Ureter (tissue), 1 donor: ENCODE measurements at regions not wholly inside any gene's neighbourhood (a gene's known extent, or its start where the extent isn't known, plus 50 kb on each side); places are given as distances from the start of the nearest gene placed in this dataset.
"Not testable (repeated sequence)": the region's sequence is repeated elsewhere in the genome, so short reads cannot be mapped to it uniquely, and the experiment has no call there.

Experiments
- DNase-seq: peaks from one replicate; pipeline ENCODE4 v3.0.0-alpha.2; 2020; ENCODE audit warnings: low spot score
- donor health status: DM: yes; HTN: yes; CAD: no.

DNA sequence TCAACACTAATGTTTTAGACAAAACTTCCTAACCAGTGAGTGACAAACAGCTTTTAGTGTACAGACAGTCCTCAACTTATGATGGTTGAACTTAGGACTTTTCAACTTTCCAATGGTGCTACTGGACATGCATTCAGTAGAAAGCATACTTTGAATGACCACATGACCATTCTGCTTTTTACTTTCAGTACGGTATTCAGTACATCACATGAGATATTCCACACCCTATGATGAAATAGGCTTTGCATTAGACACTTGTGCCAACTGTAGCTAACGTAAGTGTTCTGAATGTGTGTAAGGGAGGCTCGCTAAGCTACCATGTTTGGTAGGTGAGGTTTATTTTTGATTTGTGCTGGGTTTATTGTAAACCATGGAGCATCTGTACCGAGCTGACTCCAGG, 113.7 kb downstream of the WNT7A start:
- DNase-seq = no peak

DNA sequence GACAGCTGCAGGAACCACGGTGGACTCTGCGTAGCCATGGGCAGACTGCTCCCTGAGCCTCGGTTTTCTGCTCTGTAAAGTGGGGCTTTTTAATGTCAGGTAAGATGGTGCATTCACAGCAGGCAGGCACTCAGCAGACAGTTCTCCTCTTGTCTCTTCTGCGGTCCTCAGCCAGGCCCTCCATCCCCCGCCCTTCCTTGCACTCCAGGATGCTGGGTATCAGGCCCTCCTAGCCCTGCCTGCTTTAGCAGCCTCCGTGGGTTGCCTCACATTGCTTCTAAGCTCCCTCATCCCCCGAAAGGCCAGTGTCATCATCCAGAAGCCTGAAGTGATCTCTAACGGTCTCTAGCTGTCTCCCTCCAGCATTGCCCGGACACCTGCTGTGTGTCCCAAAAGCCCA, 115.7 kb downstream of the WNT7A start:
- DNase-seq = peak; percentile 24

- no peak for DNase-seq
Observed at GRCh38 chr3:13762906-13763305, 117.0 kb downstream of the WNT7A start.

DNA sequence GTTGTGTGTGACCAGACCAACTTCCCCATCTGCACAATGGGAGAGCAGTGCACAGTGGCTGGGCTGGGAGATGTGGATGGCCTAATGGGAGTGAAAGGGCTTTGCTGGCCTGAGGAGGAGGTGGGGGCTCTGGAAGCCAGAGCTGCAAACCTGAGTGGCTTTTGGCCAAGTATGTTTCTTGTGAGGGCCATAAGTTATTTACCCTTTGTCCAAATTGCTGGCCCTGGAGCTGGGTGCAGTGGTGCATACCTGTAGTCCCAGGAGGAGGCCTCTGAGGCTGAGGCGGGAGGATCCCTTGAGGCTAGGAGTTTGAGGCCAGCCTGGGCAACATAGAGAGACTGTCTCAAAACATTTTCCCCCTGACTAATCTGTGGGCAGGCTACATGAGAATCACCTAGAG, 129.1 kb downstream of the WNT7A start:
- no peak for DNase-seq

DNA sequence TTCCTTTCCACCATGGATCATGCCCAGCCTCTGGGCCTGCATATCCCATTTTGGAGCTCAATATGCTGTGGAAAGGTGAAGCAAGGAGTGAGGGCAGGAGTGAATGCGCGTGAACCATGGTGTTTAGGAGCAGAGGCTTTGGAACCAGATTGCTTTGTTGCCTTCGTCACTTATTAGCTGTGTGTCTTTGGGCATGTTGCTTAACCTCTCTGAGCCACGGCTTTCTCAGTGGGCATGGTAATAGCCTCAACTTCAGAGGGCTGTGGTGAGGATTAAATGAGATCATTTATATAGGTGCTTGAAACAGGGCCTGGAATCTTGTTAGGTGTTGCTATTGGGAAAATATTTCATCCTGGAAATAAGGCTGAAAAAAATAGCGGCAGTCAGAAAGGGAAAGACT, 129.7 kb downstream of the WNT7A start:
- DNase-seq = no peak

DNA sequence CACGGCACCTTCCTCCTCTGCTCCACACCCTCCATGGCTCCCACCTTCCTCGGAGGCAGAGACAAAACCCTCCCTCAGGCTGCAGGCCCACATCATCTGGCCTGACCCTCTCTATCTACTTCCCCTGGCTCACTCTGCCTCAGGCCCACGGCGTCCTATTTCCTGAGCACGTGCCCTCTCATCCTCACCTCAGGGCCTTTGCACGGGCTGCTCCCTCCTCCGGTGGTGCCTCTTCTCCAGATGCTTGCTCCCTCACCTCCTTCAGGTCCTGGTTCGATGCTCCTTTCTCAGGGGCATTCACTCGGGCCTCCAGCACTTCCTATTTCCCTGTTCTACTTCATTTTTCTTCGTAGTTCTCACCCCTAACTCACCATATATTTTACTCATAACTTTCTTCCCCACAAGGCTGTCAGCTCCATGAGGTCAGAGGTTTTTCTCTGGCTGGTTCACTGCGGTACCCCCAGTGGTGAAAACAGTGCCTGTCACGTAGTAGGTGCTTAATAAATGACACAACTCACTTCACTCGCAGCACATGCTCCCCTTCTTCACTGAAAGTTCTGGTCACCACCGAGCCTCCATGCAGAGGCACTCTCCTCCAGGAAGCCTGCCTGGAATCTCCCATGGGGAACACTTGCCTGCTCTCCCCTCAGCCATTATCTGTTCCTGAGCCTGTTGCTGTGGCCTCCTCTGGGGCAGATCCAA, 130.7 kb downstream of the WNT7A start:
- DNase-seq = no peak

- no peak for DNase-seq
Observed at GRCh38 chr3:13748276-13748879, 131.5 kb downstream of the WNT7A start.

- no peak for DNase-seq
Observed at GRCh38 chr3:13747627-13748026, 132.2 kb downstream of the WNT7A start.

DNA sequence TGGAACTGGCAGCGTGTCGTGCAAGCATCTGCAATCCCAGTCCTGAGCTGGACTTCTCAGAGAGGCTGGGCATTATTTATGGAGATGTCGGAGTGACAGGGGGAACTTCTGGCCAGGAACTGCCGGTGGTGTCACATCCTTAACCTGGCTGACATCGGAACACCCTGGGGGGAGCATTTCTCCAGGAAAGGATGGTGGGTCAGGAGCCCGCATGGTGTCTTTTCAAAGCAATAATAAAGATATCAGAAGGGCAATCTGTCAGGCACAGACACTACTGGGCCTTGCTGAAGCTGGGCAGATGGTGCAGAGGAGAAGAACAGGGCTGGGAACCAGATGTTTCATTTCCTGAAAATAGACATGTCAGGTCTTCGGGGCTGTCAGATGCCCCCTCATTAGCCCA, 133.5 kb downstream of the WNT7A start:
- no peak for DNase-seq

DNA sequence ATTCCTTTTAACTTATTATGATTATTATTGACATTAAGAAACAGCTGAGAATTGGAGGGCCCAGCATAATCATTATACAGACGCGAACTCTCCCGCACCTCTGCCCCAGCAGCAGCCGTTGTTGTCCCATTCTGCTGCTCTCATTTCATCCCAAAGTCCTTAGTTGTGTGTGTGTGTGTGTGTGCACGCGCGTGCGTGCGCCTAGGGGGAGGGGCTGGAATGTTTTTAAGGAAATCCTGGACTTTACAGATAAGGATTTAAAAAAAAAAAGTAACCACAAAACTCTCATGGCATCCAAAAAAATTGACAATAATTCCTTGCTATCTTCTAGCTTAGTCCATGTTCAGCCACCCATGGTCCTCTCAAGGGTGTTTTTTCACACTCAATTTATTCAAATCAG, 134.2 kb downstream of the WNT7A start:
- DNase-seq = no peak

- DNase-seq = no peak
Observed at GRCh38 chr3:13740795-13741194, 139.1 kb downstream of the WNT7A start.

GRCh38 chr3:13733726-13734125, 146.1 kb downstream of the WNT7A start:
- not testable (repeated sequence) for DNase-seq

GRCh38 chr3:13728487-13728886, 151.4 kb downstream of the WNT7A start:
- no peak for DNase-seq

- no peak for DNase-seq
Observed at GRCh38 chr3:13727890-13728289, 152.0 kb downstream of the WNT7A start.

DNA sequence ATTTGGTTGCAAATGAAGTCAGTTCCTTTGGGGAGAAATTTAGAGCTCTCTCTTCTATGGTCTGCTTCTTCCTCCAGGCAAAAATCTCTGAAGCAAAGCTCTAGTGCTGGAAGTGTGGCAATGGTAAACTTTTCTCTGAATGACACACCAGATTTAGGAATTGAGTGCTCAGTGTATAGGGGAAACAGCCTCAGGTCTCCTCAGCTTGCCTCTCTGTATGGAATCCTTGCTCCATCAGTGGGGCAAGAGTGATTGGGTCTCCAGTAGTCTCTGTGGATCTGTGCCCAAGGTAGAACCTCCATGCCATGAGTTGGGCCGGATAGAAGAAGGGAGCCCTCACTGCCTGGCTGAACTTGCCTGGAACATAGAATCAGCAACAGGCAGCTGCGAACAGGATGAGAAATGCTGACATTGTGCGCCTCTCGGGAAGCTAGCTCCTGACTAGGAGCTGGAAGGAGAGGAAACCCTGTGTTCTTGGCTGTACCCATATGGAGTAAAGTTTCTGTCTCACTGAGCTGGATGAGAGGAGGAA, 156.1 kb downstream of the WNT7A start:
- DNase-seq = no peak

DNA sequence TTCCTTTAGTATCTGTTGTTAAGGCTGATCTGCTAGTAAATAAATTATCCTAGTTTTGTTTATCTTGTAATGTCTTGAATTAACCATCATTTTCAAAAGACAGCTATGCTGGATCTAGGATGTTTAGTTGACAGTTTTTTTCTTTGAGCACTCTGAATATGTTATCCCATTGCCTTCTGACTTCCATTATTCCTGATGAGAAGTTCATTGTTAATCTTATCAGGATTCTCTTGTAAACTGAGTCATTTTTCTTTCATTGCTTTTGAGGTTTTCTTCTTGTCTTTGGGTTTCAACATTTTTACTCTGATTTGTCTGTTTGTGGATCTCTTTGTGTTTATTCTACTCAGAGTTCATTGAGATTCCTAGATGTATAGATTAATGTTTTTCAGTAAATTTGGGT, 157.7 kb downstream of the WNT7A start:
- DNase-seq = no peak

- DNase-seq = no peak
Observed at GRCh38 chr3:13718436-13718835, 161.4 kb downstream of the WNT7A start.

GRCh38 chr3:13718000-13718399, 161.9 kb downstream of the WNT7A start:
- DNase-seq = no peak

DNA sequence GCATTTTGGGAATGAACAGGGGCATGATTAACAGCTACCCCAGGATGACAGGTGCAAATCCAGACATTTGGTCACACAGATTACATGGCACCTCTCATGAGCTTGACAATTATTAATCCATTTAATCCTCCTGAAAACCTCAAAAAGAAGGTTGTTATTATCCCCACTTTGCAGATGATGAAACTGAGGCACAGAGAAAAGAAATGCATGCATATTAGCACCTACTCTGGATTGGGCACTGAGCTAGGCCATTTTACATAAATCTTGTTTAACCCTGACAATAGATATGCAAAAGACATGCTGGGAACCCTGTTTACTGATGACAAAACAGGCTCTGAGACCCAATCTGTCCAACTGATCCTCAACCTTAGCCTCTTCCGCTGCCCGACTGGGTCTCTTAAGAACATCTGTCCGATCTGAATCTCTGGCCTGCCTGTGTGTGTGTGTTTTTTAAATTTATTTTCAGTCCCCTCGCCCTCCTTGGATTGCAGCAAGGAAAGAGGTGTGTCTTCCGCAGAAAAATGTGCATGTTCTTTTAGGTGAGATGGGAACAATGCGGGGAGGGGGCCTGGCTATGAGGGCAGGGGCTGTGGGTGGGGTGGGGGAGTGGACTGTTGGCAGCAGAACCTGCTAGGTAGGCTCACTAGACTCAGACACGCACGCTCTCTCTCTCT, 162.5 kb downstream of the WNT7A start:
- peak; percentile 32 for DNase-seq

- DNase-seq = no peak
Observed at GRCh38 chr3:13716540-13717221, 163.2 kb downstream of the WNT7A start.

GRCh38 chr3:13715961-13716360, 163.9 kb downstream of the WNT7A start:
- no peak for DNase-seq

GRCh38 chr3:13715167-13715954, 164.5 kb downstream of the WNT7A start:
- DNase-seq = peak; percentile 29
